Loucy (cell line): ENCODE measurements at regions not wholly inside any gene's neighbourhood (a gene's known extent, or its start where the extent isn't known, plus 50 kb on each side); places are given as distances from the start of the nearest gene placed in this dataset.

Experiments
- CTCF ChIP-seq: fragments of 200-600 bp; sonication (generic); conservative IDR thresholded peaks from 2 replicates; pipeline ENCODE4 v1.5.1; 2014; ENCODE audit warnings: mild to moderate bottlenecking, antibody characterized with exemption, low read length
- EZH2phosphoT487 ChIP-seq: fragments of 200-600 bp; IDR thresholded peaks from 2 replicates; pipeline ENCODE4 v1.6.1; 2018; ENCODE audit warnings: antibody characterized with exemption, mild to moderate bottlenecking, moderate library complexity, borderline replicate concordance

GRCh38 chr13:109575821-109576220, 210.6 kb downstream of the IRS2 start:
- TF ChIP-seq CTCF (no peak), EZH2phosphoT487 (no peak)
